ENCODE measurements at regions not wholly inside any gene's neighbourhood (a gene's known extent, or its start where the extent isn't known, plus 50 kb on each side); places are given as distances from the start of the nearest gene placed in this dataset.

DNA sequence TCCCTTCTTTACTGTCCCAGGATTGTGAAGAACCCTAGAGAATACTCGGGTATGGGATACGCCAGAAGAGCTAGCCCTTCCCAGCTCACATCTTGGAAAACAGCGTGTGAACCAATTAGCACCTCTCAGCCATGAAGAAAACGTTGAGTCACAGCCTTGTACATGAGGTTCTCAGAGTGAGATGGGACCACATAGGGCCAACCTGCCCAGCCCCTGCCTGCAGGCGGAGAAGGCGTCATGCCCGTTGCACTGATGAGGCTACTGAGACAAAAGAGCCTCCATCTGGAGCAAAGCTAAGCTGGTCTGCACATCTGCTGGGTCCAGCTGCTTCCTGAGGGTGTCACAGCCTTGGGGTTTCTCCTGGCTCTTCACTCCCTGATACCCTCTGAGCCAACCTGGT is 92.2 kb downstream of the LBH start:
- TF ChIP-seq CTCF (IDR thresholded peaks at IDR 0.05; ENCODE audit: insufficient read depth, low read depth, low read length) (no peak), EZH2 (IDR thresholded peaks at IDR 0.05; ENCODE audit: insufficient read depth, low read length) (no peak)

Measured in astrocyte (in vitro differentiated cells and primary cell).